GM21526 (cell line): ENCODE measurements at regions not wholly inside any gene's neighbourhood (a gene's known extent, or its start where the extent isn't known, plus 50 kb on each side); places are given as distances from the start of the nearest gene placed in this dataset.

Experiments used
- ATAC-seq: cut with Tn5 transposase; IDR thresholded peaks from one replicate; pipeline ENCODE4 v1.9.1; 2021; ENCODE audit warnings: moderate library complexity; ENCODE audit not compliant: unreplicated experiment, low FRiP score

DNA sequence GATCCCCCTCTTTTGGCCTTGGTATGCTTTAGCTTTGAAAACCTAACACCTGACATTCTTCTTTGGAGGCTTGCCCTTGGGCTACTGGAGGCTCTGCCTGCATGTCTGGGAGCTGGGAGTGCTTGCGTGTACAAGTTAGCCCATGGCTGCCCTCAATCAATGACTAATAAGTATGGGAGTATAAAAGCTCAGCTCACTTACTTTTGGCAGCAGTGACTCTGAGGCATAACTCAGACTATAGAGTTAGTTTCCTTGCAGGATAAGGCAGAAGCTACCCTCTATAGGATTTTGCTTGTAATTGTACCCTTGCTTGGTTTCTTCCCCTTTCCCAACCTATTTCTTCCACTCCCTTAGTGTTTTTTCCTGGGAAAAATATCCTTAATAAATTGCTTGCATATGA lies 247.9 kb downstream of the PPP1R2C start:
- no peak for ATAC-seq

GRCh38 chrX:42524379-42524778 lies 253.6 kb downstream of the PPP1R2C start:
- ATAC-seq = no peak

DNA sequence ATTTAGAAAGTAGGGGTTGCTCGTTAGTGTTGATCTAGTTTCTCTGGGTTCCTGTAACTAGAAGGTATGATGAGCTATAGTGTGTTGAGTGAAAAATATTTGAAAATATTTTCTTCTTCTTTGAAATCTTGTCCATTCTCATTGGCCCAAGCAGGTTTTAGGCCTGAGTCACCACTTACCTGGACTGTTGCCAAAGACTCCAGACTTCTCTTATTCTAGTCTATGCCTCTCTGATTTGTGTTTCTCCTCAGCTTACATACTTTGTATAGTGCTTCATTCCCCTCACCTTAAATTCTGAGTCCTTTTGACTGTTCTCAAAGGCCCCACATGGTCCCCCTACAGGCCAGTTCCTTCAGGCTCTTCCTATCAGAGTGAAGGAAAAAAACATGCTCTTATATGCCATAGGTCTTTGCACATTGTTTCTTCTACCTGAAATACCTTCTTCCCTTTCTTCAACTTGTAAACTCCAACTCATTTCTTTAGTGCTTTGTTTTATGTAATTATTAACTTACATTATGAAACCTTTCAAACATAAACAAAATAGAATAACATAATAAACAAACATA lies 258.2 kb downstream of the PPP1R2C start:
- no peak for ATAC-seq

- ATAC-seq = no peak
These were observed 262.0 kb downstream of the PPP1R2C start for GRCh38 chrX:42515939-42516338.

DNA sequence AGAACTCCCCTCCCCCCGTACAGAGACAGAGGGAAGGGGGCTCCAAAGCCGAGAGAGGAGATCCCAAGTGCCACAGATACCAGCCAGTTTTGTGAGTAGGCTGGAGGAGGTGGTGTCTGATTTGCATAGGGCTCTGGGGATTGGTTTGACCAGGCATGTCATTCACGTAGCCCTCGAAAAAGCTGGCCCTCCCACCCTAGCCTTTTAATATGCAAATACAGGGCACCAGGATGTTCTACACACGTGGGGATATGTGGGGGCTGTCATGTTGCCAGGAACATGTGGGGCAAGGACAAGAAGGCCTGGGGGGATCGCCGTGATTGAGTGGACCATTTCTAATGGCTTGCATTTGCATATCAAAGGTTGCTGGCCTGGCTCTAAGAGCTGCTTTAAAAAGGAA lies 272.9 kb downstream of the PPP1R2C start:
- no peak for ATAC-seq

GRCh38 chrX:42499620-42500019 lies 278.3 kb downstream of the PPP1R2C start:
- no peak for ATAC-seq

GRCh38 chrX:42497356-42497755 lies 280.6 kb downstream of the PPP1R2C start:
- ATAC-seq = no peak

GRCh38 chrX:42496239-42496638 lies 281.7 kb downstream of the PPP1R2C start:
- ATAC-seq = no peak

GRCh38 chrX:42495139-42495538 lies 282.8 kb downstream of the PPP1R2C start:
- ATAC-seq = no peak

- no peak for ATAC-seq
These were observed 286.6 kb downstream of the PPP1R2C start for GRCh38 chrX:42491137-42491907.

DNA sequence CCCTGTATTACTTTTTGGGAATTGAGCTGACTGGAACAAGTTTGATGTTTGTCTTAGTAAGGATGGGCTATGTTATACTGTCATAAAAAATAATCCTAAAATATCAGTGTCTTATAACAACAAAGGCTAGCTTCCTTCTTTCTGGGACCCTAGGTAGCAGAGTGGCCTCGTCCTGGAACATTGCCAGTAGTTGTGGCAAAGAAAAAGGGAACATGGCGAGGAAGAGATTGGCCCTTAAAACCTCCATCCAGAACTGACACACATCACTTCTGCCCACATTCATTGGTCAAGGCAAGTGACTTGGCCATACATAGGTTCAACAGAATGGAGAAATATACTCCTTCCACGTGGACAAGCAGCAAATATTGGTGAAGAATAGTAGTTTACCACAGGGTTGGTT lies 287.9 kb downstream of the PPP1R2C start:
- ATAC-seq = no peak

DNA sequence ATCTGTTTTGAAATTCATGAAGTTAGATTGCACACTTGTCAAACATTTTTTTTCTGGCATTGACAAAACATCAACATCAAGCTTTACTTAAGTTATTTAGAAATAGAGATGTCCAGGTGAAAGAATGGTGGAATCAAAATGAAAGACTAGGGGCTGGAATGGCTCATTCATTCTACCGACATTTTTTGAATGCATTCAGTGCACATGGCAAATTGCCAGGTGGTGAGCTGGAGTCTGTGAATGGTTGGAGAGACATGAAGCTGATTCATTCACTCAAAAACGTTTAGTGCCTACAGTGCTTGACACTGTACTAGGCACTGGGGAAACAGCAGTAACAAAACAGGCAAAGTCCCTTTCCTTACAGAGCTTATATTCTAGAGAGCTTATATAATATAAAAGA lies 292.4 kb downstream of the PPP1R2C start:
- no peak for ATAC-seq

GRCh38 chrX:42484233-42484632 lies 293.7 kb downstream of the PPP1R2C start:
- no peak for ATAC-seq

DNA sequence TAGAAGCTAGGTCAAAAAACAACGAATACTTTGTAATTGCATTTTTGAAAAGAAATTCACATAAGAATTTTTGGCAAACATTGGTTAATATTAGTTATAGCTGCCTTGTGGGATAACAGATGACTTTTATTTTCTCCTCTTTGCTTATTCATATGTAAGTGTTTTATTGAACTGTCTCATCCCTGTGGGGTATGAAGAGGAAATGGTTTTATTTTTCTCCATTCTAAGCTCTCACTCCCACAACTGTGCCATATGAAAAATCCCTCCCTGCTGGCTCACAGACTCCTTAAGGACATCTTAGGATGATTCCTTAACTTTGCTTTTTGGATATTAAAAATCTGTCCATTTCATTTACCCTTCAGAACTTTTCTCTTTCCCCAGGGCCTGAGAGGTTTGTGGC lies 300.6 kb downstream of the PPP1R2C start:
- ATAC-seq = no peak

GRCh38 chrX:42472727-42473126 lies 305.2 kb downstream of the PPP1R2C start:
- no peak for ATAC-seq

DNA sequence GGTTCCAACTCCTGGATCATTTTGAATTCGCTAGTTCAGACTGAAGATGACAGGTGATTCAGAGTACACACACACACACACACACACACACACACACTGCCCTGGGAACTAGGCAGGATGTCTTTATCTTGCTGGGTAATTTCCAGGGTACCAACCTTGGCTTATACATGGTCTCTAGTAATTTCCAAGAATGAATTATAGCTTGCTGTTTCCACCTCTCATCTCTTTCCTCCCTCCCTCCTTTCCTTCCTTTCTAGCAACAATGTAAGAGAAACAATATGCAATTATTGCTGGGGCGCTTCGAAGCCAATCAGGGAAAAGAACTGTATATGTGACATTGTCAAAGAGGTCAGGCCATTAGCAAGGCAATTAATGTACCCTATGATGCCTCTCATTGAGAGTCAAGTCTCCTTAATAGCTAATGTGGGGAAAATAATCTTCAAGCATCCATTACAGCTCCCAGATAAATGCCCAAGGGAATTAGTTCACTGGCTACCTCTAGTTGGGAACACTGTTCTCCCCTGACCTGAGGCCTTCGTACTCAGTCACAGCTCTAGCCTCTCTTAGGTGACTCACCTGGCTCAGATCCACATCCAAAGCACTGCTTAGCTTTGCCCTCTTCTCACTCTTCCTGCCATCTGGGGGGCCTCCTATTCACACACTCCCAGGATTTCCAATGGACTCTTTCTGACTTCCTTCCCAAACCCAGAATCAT lies 311.5 kb downstream of the PPP1R2C start:
- no peak for ATAC-seq

DNA sequence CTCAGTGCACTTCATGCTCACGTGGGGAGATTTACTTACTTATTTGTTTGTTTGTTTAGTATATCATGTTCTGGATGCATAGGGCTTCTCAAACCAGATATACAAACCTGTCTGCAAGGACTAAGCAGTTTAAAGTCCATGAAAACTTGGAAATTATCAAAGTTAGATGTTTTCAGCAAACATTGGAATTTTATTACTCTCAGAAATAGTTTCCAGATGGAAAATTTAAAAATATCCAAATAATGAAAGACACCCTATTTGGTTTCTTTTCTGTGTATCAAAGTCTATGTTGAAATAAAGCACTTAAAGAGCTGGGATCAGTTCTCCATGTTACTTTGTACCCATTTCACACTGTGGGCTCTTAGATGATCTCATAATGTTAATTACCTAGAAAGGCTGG lies 312.1 kb downstream of the PPP1R2C start:
- ATAC-seq = no peak

DNA sequence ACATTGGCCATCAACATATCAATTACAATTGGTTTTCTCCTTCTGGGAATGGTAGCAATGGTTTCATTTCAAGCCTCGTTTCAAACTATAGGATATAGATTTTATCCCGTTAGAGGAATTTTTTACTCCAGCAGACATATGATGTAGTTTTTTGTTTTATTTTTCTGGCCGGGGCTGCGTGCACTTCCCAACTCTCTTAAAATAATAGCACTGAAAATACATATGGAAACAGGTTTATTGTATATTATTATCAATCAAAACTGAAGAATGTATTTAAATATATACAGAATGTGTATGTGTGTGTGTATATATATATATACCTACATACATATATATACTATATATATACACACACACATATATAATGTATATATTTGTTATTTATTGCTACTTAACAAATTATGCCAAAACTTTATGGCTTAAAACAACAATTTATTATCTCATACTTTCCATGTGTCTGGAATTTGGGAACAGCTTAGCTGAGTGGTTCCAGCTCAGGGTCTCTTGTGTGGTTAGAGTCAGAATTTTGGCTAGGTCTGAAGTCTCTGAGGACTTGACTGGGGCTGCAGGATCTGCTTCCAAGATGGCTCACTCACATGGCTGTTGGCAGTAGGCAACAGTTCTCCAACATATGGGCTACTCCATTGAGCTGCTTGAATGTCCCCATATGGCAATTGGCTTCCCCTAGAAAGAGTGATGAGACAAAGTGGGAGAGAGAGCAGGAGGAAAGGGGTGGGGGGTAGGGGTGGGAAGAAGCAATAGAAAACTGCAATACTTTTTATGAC lies 314.1 kb downstream of the PPP1R2C start:
- ATAC-seq = no peak

- no peak for ATAC-seq
These were observed 315.0 kb downstream of the PPP1R2C start for GRCh38 chrX:42462917-42463316.

DNA sequence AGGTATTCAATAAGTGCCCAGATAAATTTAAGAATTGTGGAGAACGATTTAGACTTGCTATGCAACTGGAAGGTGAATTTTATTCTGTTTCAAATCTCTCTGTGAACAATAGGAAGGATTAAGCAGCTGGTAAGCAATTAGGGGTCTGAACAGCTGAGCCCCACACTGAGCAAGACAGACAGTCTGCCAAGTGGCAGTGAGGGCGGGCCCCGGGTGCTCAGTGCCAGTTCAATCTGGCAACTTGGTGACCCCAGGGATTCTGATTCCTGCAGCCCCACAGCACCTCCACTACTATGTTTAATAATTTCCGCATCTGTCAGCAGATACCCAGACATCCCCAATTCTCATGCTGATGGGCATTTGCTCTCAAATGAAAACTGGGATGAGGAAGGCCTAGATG lies 317.3 kb downstream of the PPP1R2C start:
- ATAC-seq = no peak

- ATAC-seq = no peak
These were observed 318.2 kb downstream of the PPP1R2C start for GRCh38 chrX:42459735-42460134.
